ENCODE measurements at regions not wholly inside any gene's neighbourhood (a gene's known extent, or its start where the extent isn't known, plus 50 kb on each side); places are given as distances from the start of the nearest gene placed in this dataset.

- no peaks in the 10 kb centered on the region for H3K4me1 ChIP-seq (ENCODE audit: control insufficient read depth, insufficient read depth, low read length)
- H3K4me3 ChIP-seq (ENCODE audit: low read depth, low read length), result no peak overlapping the region
- no peak overlapping the region for H3K9ac ChIP-seq (ENCODE audit: low read depth, low read length)
- H3K36me3 ChIP-seq (ENCODE audit: control insufficient read depth, insufficient read depth, low read length), result no peaks in the 10 kb centered on the region
- peaks cover 5% of the 10 kb centered on the region for H3K9me3 ChIP-seq (ENCODE audit: control insufficient read depth, insufficient read depth, low read length)
- H3K27me3 ChIP-seq (ENCODE audit: control insufficient read depth, insufficient read depth, low read length), result no peaks in the 10 kb centered on the region
Measured at GRCh38 chr6:49269190-49269589, 193.9 kb downstream of the MMUT start.

GRCh38 chr6:49264909-49265308 lies 198.1 kb downstream of the MMUT start:
- H3K4me1 ChIP-seq (ENCODE audit: control insufficient read depth, insufficient read depth, low read length), result no peaks in the 10 kb centered on the region
- no peaks in the 10 kb centered on the region for H3K36me3 ChIP-seq (ENCODE audit: control insufficient read depth, insufficient read depth, low read length)
- H3K9ac ChIP-seq (ENCODE audit: low read depth, low read length), result no peak overlapping the region
- H3K4me3 ChIP-seq (ENCODE audit: low read depth, low read length), result no peak overlapping the region
- no peaks in the 10 kb centered on the region for H3K27me3 ChIP-seq (ENCODE audit: control insufficient read depth, insufficient read depth, low read length)
- peaks cover 5% of the 10 kb centered on the region for H3K9me3 ChIP-seq (ENCODE audit: control insufficient read depth, insufficient read depth, low read length)

GRCh38 chr6:49264496-49264895 lies 198.6 kb downstream of the MMUT start:
- Histone ChIP-seq H3K4me1 (ENCODE audit: control insufficient read depth, insufficient read depth, low read length) (no peaks in the 10 kb centered on the region), H3K9me3 (ENCODE audit: control insufficient read depth, insufficient read depth, low read length) (peaks cover 5% of the 10 kb centered on the region), H3K9ac (ENCODE audit: low read depth, low read length) (no peak overlapping the region), H3K27me3 (ENCODE audit: control insufficient read depth, insufficient read depth, low read length) (no peaks in the 10 kb centered on the region), H3K36me3 (ENCODE audit: control insufficient read depth, insufficient read depth, low read length) (no peaks in the 10 kb centered on the region), H3K4me3 (ENCODE audit: low read depth, low read length) (no peak overlapping the region)

- no peak overlapping the region for H3K4me3 ChIP-seq (ENCODE audit: low read depth, low read length)
- no peak overlapping the region for H3K9ac ChIP-seq (ENCODE audit: low read depth, low read length)
- no peaks in the 10 kb centered on the region for H3K36me3 ChIP-seq (ENCODE audit: control insufficient read depth, insufficient read depth, low read length)
- no peaks in the 10 kb centered on the region for H3K4me1 ChIP-seq (ENCODE audit: control insufficient read depth, insufficient read depth, low read length)
- H3K27me3 ChIP-seq (ENCODE audit: control insufficient read depth, insufficient read depth, low read length), result no peaks in the 10 kb centered on the region
- H3K9me3 ChIP-seq (ENCODE audit: control insufficient read depth, insufficient read depth, low read length), result no peaks in the 10 kb centered on the region
Measured at GRCh38 chr6:49257549-49257948, 205.5 kb downstream of the MMUT start.

- H3K9me3 ChIP-seq (ENCODE audit: control insufficient read depth, insufficient read depth, low read length), result no peaks in the 10 kb centered on the region
- no peaks in the 10 kb centered on the region for H3K4me1 ChIP-seq (ENCODE audit: control insufficient read depth, insufficient read depth, low read length)
- H3K9ac ChIP-seq (ENCODE audit: low read depth, low read length), result no peak overlapping the region
- no peaks in the 10 kb centered on the region for H3K27me3 ChIP-seq (ENCODE audit: control insufficient read depth, insufficient read depth, low read length)
- no peaks in the 10 kb centered on the region for H3K36me3 ChIP-seq (ENCODE audit: control insufficient read depth, insufficient read depth, low read length)
- H3K4me3 ChIP-seq (ENCODE audit: low read depth, low read length), result no peak overlapping the region
Measured at GRCh38 chr6:49255335-49255734, 207.7 kb downstream of the MMUT start.

- H3K36me3 ChIP-seq (ENCODE audit: control insufficient read depth, insufficient read depth, low read length), result no peaks in the 10 kb centered on the region
- H3K9me3 ChIP-seq (ENCODE audit: control insufficient read depth, insufficient read depth, low read length), result no peaks in the 10 kb centered on the region
- H3K27me3 ChIP-seq (ENCODE audit: control insufficient read depth, insufficient read depth, low read length), result no peaks in the 10 kb centered on the region
Measured at GRCh38 chr6:49252901-49253300, 210.2 kb downstream of the MMUT start.

GRCh38 chr6:49233483-49233882 lies 229.6 kb downstream of the MMUT start:
- Histone ChIP-seq H3K4me3 (ENCODE audit: low read depth, low read length) (no peak overlapping the region), H3K36me3 (ENCODE audit: control insufficient read depth, insufficient read depth, low read length) (no peaks in the 10 kb centered on the region), H3K9ac (ENCODE audit: low read depth, low read length) (no peak overlapping the region), H3K4me1 (ENCODE audit: control insufficient read depth, insufficient read depth, low read length) (no peaks in the 10 kb centered on the region), H3K9me3 (ENCODE audit: control insufficient read depth, insufficient read depth, low read length) (no peaks in the 10 kb centered on the region), H3K27me3 (ENCODE audit: control insufficient read depth, insufficient read depth, low read length) (no peaks in the 10 kb centered on the region)

More at GRCh38 chr6:49252901-49253300, 210.2 kb downstream of the MMUT start:
- no peaks in the 10 kb centered on the region for H3K4me1 ChIP-seq (ENCODE audit: control insufficient read depth, insufficient read depth, low read length)
- H3K4me3 ChIP-seq (ENCODE audit: low read depth, low read length), result no peak overlapping the region
- no peak overlapping the region for H3K9ac ChIP-seq (ENCODE audit: low read depth, low read length)

GRCh38 chr6:49225471-49225870 lies 237.6 kb downstream of the MMUT start:
- H3K9me3 ChIP-seq (ENCODE audit: control insufficient read depth, insufficient read depth, low read length), result no peaks in the 10 kb centered on the region
- no peak overlapping the region for H3K4me3 ChIP-seq (ENCODE audit: low read depth, low read length)
- H3K9ac ChIP-seq (ENCODE audit: low read depth, low read length), result no peak overlapping the region
- no peaks in the 10 kb centered on the region for H3K36me3 ChIP-seq (ENCODE audit: control insufficient read depth, insufficient read depth, low read length)
- H3K27me3 ChIP-seq (ENCODE audit: control insufficient read depth, insufficient read depth, low read length), result no peaks in the 10 kb centered on the region
- H3K4me1 ChIP-seq (ENCODE audit: control insufficient read depth, insufficient read depth, low read length), result no peaks in the 10 kb centered on the region

- H3K9me3 ChIP-seq (ENCODE audit: control insufficient read depth, insufficient read depth, low read length), result no peaks in the 10 kb centered on the region
- no peaks in the 10 kb centered on the region for H3K4me1 ChIP-seq (ENCODE audit: control insufficient read depth, insufficient read depth, low read length)
- no peaks in the 10 kb centered on the region for H3K27me3 ChIP-seq (ENCODE audit: control insufficient read depth, insufficient read depth, low read length)
- no peak overlapping the region for H3K4me3 ChIP-seq (ENCODE audit: low read depth, low read length)
- no peaks in the 10 kb centered on the region for H3K36me3 ChIP-seq (ENCODE audit: control insufficient read depth, insufficient read depth, low read length)
- no peak overlapping the region for H3K9ac ChIP-seq (ENCODE audit: low read depth, low read length)
Measured at GRCh38 chr6:49220293-49220692, 242.8 kb downstream of the MMUT start.

- Histone ChIP-seq H3K27me3 (ENCODE audit: control insufficient read depth, insufficient read depth, low read length) (no peaks in the 10 kb centered on the region), H3K4me3 (ENCODE audit: low read depth, low read length) (no peak overlapping the region), H3K36me3 (ENCODE audit: control insufficient read depth, insufficient read depth, low read length) (no peaks in the 10 kb centered on the region), H3K9ac (ENCODE audit: low read depth, low read length) (no peak overlapping the region), H3K4me1 (ENCODE audit: control insufficient read depth, insufficient read depth, low read length) (no peaks in the 10 kb centered on the region), H3K9me3 (ENCODE audit: control insufficient read depth, insufficient read depth, low read length) (no peaks in the 10 kb centered on the region)
Measured at GRCh38 chr6:49205526-49205925, 257.5 kb downstream of the MMUT start.

GRCh38 chr6:49202924-49203536 lies 260.0 kb downstream of the MMUT start:
- Histone ChIP-seq H3K9me3 (ENCODE audit: control insufficient read depth, insufficient read depth, low read length) (no peaks in the 10 kb centered on the region), H3K4me1 (ENCODE audit: control insufficient read depth, insufficient read depth, low read length) (no peaks in the 10 kb centered on the region), H3K36me3 (ENCODE audit: control insufficient read depth, insufficient read depth, low read length) (no peaks in the 10 kb centered on the region), H3K4me3 (ENCODE audit: low read depth, low read length) (no peak overlapping the region), H3K27me3 (ENCODE audit: control insufficient read depth, insufficient read depth, low read length) (no peaks in the 10 kb centered on the region), H3K9ac (ENCODE audit: low read depth, low read length) (no peak overlapping the region)

- Histone ChIP-seq H3K9ac (ENCODE audit: low read depth, low read length) (no peak overlapping the region), H3K4me1 (ENCODE audit: control insufficient read depth, insufficient read depth, low read length) (no peaks in the 10 kb centered on the region), H3K27me3 (ENCODE audit: control insufficient read depth, insufficient read depth, low read length) (no peaks in the 10 kb centered on the region), H3K4me3 (ENCODE audit: low read depth, low read length) (no peak overlapping the region), H3K36me3 (ENCODE audit: control insufficient read depth, insufficient read depth, low read length) (no peaks in the 10 kb centered on the region), H3K9me3 (ENCODE audit: control insufficient read depth, insufficient read depth, low read length) (no peaks in the 10 kb centered on the region)
Measured at GRCh38 chr6:49198015-49198414, 265.0 kb downstream of the MMUT start.

All from iPS-15b (cell line).